Ishikawa (cell line): ENCODE measurements at regions not wholly inside any gene's neighbourhood (a gene's known extent, or its start where the extent isn't known, plus 50 kb on each side); places are given as distances from the start of the nearest gene placed in this dataset.

Experiments used
- CEBPB ChIP-seq: IDR thresholded peaks from 2 replicates; pipeline ENCODE4 v1.6.1; 2012
- CREB1 ChIP-seq: IDR thresholded peaks from 2 replicates; pipeline ENCODE4 v1.6.1; 2012; ENCODE audit warnings: low read depth
- EGR1 ChIP-seq: IDR thresholded peaks from 2 replicates; pipeline ENCODE4 v1.6.1; 2012
- EP300 ChIP-seq: IDR thresholded peaks from 2 replicates; pipeline ENCODE4 v1.6.1; 2012; ENCODE audit warnings: borderline replicate concordance
- FOXM1 ChIP-seq: IDR thresholded peaks from 2 replicates; pipeline ENCODE4 v1.6.1; 2012; ENCODE audit warnings: low read depth, borderline replicate concordance
- MAX ChIP-seq: IDR thresholded peaks from 2 replicates; pipeline ENCODE4 v1.6.1; 2012
- NFIC ChIP-seq: IDR thresholded peaks from 2 replicates; pipeline ENCODE4 v1.6.1; 2012
- RAD21 ChIP-seq: IDR thresholded peaks from 2 replicates; pipeline ENCODE4 v1.6.1; 2012; ENCODE audit warnings: low read depth
- REST ChIP-seq: IDR thresholded peaks from 2 replicates; pipeline ENCODE4 v1.6.1; 2012; ENCODE audit warnings: low read depth, mild to moderate bottlenecking
- TAF1 ChIP-seq: IDR thresholded peaks from 2 replicates; pipeline ENCODE4 v1.6.1; 2012; ENCODE audit warnings: low read depth, mild to moderate bottlenecking
- TCF12 ChIP-seq: IDR thresholded peaks from 2 replicates; pipeline ENCODE4 v1.6.1; 2012; ENCODE audit warnings: low read depth
- TEAD4 ChIP-seq: IDR thresholded peaks from 2 replicates; pipeline ENCODE4 v1.6.1; 2012
- USF1 ChIP-seq: IDR thresholded peaks from 2 replicates; pipeline ENCODE4 v1.6.1; 2012
- YY1 ChIP-seq: IDR thresholded peaks from 2 replicates; pipeline ENCODE4 v1.6.1; 2012; ENCODE audit warnings: low read depth
- ZBTB7A ChIP-seq: IDR thresholded peaks from 2 replicates; pipeline ENCODE4 v1.6.1; 2012; ENCODE audit warnings: low read depth

- TF ChIP-seq CREB1 (no peak), TEAD4 (no peak), REST (no peak), ZBTB7A (no peak), RAD21 (no peak), EP300 (no peak), EGR1 (no peak), NFIC (no peak), MAX (no peak), TCF12 (no peak), TAF1 (no peak), YY1 (no peak), USF1 (no peak), FOXM1 (no peak), CEBPB (no peak)
Measured at GRCh38 chr18:22311301-22311700, 106.4 kb downstream of the CTAGE1 start.

- TF ChIP-seq CREB1 = no peak
- TF ChIP-seq USF1 = no peak
- TF ChIP-seq TEAD4 = no peak
- TF ChIP-seq CEBPB = no peak
- TF ChIP-seq ZBTB7A = no peak
- no peak for TF ChIP-seq TCF12
- no peak for TF ChIP-seq YY1
- TF ChIP-seq REST = no peak
- TF ChIP-seq RAD21 = no peak
- TF ChIP-seq TAF1 = no peak
- no peak for TF ChIP-seq MAX
- no peak for TF ChIP-seq EGR1
- TF ChIP-seq EP300 = no peak
- no peak for TF ChIP-seq FOXM1
- no peak for TF ChIP-seq NFIC
Measured at GRCh38 chr18:22309191-22309590, 108.5 kb downstream of the CTAGE1 start.

- no peak for TF ChIP-seq USF1
- TF ChIP-seq EP300 = no peak
- TF ChIP-seq RAD21 = no peak
- no peak for TF ChIP-seq ZBTB7A
- TF ChIP-seq FOXM1 = no peak
- TF ChIP-seq CREB1 = no peak
Measured at GRCh38 chr18:22307528-22307927, 110.2 kb downstream of the CTAGE1 start.

DNA sequence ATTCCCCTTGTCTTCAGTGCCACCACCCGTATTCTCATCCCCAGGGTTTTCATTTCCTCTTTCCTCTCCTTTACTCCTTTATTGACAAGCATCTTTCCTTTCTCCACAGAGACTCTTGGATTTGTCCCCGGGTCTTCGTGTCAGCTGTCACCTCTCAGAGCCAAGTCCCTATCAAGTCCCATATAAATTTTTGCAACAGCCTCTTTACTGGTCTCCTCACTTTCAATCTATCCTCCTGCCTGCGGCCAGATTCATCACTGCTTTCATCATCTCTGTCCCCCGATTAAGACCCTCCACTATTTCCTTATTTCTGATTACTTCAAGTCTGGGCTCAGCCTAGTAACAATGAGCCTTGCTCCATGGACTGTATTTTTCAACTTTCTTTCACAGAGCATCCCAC is 113.8 kb downstream of the CTAGE1 start:
- TF ChIP-seq NFIC = no peak
- TF ChIP-seq CEBPB = no peak
- TF ChIP-seq EGR1 = no peak
- TF ChIP-seq YY1 = no peak

DNA sequence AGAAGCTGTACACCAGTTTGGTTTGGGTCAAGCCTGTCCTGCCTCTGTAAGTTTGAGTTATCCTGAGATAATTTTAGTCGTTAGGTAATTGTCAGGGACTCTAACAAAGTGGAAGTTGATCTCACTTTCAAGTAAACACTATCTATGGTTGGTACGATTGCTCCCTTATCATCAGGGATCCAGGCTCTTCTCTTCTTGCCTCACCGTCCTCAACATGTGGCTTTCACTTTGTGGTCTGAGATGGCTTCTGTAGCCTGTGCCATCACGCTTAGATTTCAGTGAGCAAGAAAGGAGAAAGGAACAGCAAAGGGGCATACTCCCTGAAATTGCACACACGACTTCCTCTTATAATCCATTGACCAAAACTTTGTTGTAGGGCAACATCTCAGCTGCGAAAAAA is 115.6 kb downstream of the CTAGE1 start:
- TF ChIP-seq ZBTB7A (no peak), RAD21 (no peak), NFIC (no peak), EGR1 (no peak), CEBPB (no peak), MAX (no peak), USF1 (no peak), TEAD4 (no peak), CREB1 (no peak), EP300 (no peak), REST (no peak), FOXM1 (no peak), TCF12 (no peak), TAF1 (no peak), YY1 (no peak)
